Large intestine (tissue), 3 donors: ENCODE measurements at regions not wholly inside any gene's neighbourhood (a gene's known extent, or its start where the extent isn't known, plus 50 kb on each side); places are given as distances from the start of the nearest gene placed in this dataset.

Source experiments
- DNase-seq, 2 donors: peaks; one replicate each; pipeline versions ENCODE4 v3.0.0 to v3.0.0-alpha.2; 2013
- H3K27ac ChIP-seq: one replicate; pipeline ENCODE4 v1.5.1; 2013; ENCODE audit warnings: low read length
- H3K27me3 ChIP-seq: 2 replicates; pipeline ENCODE4 v1.6.1; 2013; ENCODE audit warnings: low read length; ENCODE audit not compliant: control insufficient read depth, insufficient read depth
- H3K36me3 ChIP-seq: 2 replicates; pipeline ENCODE4 v1.6.1; 2013; ENCODE audit warnings: low read length; ENCODE audit not compliant: control insufficient read depth, insufficient read depth
- H3K4me1 ChIP-seq: one replicate; pipeline ENCODE4 v1.6.1; 2013; ENCODE audit warnings: low read length; ENCODE audit not compliant: control insufficient read depth, insufficient read depth
- H3K4me3 ChIP-seq: one replicate; pipeline ENCODE4 v1.5.1; 2013; ENCODE audit warnings: low read length
- H3K9me3 ChIP-seq: one replicate; pipeline ENCODE4 v1.6.1; 2013; ENCODE audit warnings: mild to moderate bottlenecking, low read depth, low read length, moderate library complexity; ENCODE audit not compliant: control insufficient read depth
- WGBS: methylation state at CpG from one replicate; pipeline ENCODE4 v1.1.5; 2013; ENCODE audit warnings: low lambda C conversion rate; ENCODE audit not compliant: insufficient coverage; 5-methylcytosine and 5-hydroxymethylcytosine counted together

DNA sequence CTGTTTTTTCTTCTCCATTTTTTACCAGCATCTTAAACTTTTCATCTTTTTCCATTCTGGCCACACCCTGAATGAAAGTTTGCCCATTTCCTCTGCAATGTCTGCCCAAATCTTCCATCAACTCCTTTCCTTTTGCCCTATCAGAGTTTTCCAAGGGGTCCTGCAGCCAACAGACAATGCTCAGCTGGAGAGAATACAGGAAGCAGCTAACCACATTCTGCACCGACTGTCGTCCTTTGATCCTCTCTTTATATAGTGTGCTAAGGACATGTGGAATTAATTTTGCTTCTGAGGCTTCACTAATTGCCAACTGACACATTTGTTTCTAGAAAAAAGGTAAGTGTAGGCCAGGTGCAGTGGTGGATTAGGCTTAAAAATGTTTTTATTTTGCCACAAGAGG is 50.5 kb upstream of the DLX2 start:
- H3K27me3 ChIP-seq: peaks cover 12% of the 10 kb centered on the region
- no peak for DNase-seq
- H3K27ac ChIP-seq: no peak overlapping the region
- H3K9me3 ChIP-seq: no peaks in the 10 kb centered on the region
- H3K4me3 ChIP-seq: no peak overlapping the region
- no peaks in the 10 kb centered on the region for H3K36me3 ChIP-seq
- WGBS: no CpG with 5 or more reads among the region's 2 CpGs
- no peaks in the 10 kb centered on the region for H3K4me1 ChIP-seq

DNA sequence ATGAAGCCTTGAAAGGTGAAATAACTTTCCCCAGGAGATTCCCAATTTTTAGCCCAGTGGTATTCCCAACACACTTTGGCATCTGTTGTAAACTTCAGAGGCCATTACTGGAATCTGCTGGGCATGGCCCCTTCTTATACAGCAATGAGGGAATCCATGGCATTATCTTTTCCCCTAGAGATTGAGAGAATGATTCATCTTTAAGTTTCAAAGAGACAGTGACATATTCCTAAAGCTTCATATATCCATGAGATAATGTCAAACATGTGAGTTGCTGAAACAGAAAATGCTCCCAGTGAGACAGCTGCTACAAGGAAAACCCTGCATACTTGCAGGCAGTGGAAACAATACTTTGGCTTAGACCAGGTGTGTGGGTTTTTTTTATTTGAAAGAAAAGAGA is 51.1 kb upstream of the DLX2 start:
- peaks cover 18% of the 10 kb centered on the region for H3K27me3 ChIP-seq
- no peaks in the 10 kb centered on the region for H3K4me1 ChIP-seq
- H3K4me3 ChIP-seq: no peak overlapping the region
- H3K27ac ChIP-seq: no peak overlapping the region
- H3K9me3 ChIP-seq: no peaks in the 10 kb centered on the region
- no peaks in the 10 kb centered on the region for H3K36me3 ChIP-seq
- no peak for DNase-seq

DNA sequence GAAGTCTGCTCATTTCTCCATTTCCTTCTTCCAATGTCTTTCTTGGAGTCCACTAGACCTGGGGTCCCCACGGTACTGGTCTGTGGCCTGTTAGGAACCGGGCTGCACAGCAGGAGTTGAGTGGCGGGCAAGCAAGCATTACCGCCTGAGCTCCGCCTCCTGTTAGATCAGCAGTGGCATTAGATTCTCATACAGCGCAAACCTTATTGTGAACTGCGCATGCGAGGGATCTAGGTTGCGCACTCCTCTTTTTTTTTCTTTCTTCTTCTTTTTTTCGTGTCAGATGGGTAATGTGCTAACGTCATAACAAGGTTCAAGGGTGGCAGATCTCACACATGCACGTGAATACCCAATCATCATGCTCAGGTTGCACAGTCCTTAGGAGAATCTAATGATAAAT is 53.1 kb upstream of the DLX2 start:
- Histone ChIP-seq H3K4me1 (no peaks in the 10 kb centered on the region), H3K27me3 (peaks cover 19% of the 10 kb centered on the region), H3K4me3 (no peak overlapping the region), H3K36me3 (no peaks in the 10 kb centered on the region), H3K9me3 (peaks cover 1% of the 10 kb centered on the region), H3K27ac (no peak overlapping the region)
- 88% methylated on average over 6 of the region's 12 CpGs for WGBS
- no peak for DNase-seq

DNA sequence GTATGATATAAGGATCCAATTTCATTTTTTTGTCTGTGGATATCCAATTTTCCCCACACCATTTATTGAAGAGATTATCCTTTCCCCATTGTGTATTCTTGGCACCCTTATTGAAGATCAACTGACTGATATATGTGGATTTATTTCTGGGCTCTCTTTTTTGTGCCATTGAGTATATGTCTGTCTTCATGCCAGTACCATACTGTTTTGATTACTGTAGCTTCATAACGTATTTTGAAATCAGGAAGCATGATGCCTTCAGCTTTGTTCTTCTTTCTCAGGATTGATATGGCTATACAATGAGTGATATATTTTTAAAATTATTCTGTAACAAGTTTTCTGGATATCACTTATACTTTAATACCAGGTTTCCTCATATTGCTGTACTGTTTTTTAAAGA is 58.1 kb upstream of the DLX2 start:
- Histone ChIP-seq H3K4me3 (no peak overlapping the region), H3K27me3 (peaks cover 9% of the 10 kb centered on the region), H3K4me1 (no peaks in the 10 kb centered on the region), H3K27ac (no peak overlapping the region), H3K36me3 (no peaks in the 10 kb centered on the region), H3K9me3 (peaks cover 6% of the 10 kb centered on the region)
- no CpG with 5 or more reads among the region's 1 CpG for WGBS
- DNase-seq: no peak

DNA sequence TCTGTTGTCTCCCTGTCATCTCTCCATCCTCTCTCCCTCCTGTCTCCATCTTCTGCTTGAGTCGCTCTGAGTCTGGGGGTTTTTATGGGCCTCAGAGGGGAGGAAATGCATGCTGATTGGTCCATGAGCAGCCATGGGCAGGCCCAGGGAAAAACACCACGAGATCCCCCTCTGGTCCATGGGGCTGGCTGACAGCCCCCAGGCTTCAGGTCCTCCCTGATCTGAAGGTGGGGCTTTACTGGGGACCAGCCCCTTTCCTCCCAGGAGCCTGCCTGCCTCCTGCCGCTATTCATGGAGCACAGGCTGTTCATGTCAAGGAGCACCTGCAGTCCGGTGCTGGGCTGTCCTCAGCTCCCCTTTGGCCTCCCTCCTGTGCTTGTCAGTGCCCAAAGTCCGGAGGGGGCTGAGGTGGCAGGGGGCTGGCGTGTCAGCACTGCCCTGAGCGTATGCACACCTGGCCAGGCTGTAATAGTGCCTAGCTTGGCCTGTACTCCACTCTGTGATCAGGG is 59.6 kb upstream of the DLX2 start:
- DNase-seq: no peak
- Histone ChIP-seq H3K27ac (no peak overlapping the region), H3K36me3 (no peaks in the 10 kb centered on the region), H3K27me3 (peaks cover 7% of the 10 kb centered on the region), H3K4me3 (no peak overlapping the region), H3K4me1 (no peaks in the 10 kb centered on the region), H3K9me3 (peaks cover 6% of the 10 kb centered on the region)
- WGBS: no CpG with 5 or more reads among the region's 7 CpGs

DNA sequence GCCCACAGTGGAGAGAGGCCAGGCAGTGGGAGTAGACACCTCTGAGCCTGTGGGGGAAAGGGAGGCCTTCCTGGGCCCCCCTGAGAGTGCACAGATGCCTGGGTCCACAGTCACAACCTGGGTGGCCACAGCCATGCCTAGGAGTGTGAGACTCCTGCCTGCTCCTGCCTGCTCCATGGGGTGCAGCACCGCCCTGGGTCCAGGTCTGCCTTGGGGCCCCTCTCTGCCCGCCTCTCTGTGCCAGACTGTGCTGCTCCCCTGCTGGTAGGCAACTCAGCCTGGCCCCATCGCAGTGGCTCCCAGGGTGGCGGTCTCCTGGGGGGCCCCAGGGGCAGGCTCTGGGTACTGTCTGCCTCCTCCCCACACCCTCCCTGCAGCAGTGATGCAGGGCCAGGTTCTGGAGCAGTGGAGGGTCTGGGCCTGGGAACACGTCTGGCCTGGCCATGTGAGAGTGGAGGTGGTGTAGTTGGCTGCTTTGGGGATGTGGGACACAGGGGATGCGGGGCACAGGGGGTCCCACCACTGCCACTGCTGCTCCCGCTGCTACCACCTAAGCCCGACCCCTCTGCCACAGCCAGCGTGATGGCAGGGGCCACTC is 60.1 kb upstream of the DLX2 start:
- Histone ChIP-seq H3K4me3 (no peak overlapping the region), H3K9me3 (peaks cover 6% of the 10 kb centered on the region), H3K36me3 (no peaks in the 10 kb centered on the region), H3K27me3 (peaks cover 7% of the 10 kb centered on the region), H3K4me1 (no peaks in the 10 kb centered on the region), H3K27ac (no peak overlapping the region)
- no peak for DNase-seq
- WGBS: no CpG with 5 or more reads among the region's 9 CpGs

DNA sequence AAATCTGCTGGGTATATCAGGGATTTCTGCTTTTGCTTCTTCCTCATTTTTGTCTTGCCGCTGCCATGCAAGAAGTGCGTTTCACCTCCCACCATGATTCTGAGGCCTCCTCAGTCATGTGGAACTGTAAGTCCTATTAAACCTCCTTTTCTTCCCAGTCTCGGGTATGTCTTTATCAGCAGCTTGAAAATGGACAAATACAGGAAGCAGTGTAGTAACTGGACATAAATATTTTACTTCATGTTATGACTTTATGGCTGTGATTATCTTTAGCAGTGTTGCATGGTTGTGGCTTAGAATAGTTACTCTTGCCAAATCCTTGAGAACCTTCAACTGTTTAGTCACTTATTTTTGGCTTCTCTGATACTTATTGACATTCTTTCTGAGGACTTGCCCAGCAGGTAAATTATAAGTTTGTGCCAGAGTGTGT is 66.2 kb upstream of the DLX2 start:
- H3K27ac ChIP-seq: peak overlapping the region; percentile 26
- H3K4me1 ChIP-seq: peaks cover 6% of the 10 kb centered on the region
- no peak overlapping the region for H3K4me3 ChIP-seq

DNA sequence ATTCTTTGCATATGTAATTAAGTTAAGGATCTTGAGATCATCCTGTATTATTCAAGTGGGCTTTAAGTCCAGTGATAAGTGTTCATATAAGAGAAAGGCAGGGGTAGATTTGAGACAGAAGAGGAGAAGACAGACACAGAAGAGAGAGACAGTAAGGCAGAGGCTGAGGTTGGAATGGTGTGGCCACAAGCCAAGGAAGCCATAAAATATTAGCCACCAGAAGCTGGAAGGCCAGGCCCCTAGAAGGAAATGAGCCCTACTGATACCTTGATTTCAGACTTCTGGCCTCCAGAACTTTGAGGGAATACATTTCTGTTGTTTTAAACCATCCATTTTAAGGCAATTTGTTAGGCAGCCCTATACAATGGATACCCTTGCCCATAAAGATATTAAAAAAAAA is 66.9 kb upstream of the DLX2 start:
- no peak for DNase-seq
- Histone ChIP-seq H3K36me3 (no peaks in the 10 kb centered on the region), H3K27me3 (no peaks in the 10 kb centered on the region), H3K27ac (no peak overlapping the region), H3K9me3 (peaks cover 3% of the 10 kb centered on the region), H3K4me3 (no peak overlapping the region), H3K4me1 (peaks cover 6% of the 10 kb centered on the region)

More for the DNA sequence above, 66.2 kb upstream of the DLX2 start:
- Histone ChIP-seq H3K27me3 (no peaks in the 10 kb centered on the region), H3K36me3 (no peaks in the 10 kb centered on the region), H3K9me3 (peaks cover 3% of the 10 kb centered on the region)
- peak; percentile 18 to 58 for DNase-seq
- WGBS: 46% methylated on average over 3 of the region's 3 CpGs

DNA sequence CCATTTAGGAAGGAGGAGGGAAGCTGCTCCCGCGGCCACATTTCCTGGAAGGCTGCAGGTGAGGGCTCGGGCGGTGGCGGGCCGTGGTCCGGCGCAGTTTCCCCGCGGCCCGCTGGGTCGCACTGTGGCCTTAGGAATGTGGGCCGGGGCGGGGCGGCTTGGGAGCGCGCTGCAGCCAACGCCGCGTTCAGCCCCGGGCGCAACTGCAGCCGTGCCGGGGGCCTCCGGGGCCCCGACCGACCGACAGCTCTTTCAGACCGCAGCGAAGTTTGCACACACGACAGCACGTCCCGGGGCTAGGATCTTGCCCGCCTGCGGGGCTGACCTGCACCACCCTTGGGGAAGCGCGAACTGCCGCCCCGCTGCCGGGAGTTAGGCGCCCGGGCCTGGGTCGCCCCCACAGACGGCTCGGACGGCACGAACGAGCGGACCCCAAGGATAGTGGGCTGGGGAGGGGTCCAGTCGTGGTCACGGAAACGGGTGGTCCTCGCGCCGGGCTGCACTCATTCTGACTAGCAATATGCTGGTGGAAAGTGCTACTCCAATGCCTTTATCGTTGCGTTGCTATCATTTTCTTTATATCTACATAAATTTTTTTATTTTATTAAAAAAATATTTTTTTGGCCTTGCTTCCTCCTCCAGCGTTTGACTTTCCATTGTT is 69.9 kb upstream of the DLX2 start:
- Histone ChIP-seq H3K9me3 (no peaks in the 10 kb centered on the region), H3K27me3 (no peaks in the 10 kb centered on the region), H3K36me3 (no peaks in the 10 kb centered on the region), H3K4me1 (peaks cover 6% of the 10 kb centered on the region), H3K27ac (no peak overlapping the region), H3K4me3 (peak overlapping the region; percentile 68)
- 12% methylated on average over 3 of the region's 58 CpGs for WGBS
- DNase-seq: peak; percentile 71 to 83

DNA sequence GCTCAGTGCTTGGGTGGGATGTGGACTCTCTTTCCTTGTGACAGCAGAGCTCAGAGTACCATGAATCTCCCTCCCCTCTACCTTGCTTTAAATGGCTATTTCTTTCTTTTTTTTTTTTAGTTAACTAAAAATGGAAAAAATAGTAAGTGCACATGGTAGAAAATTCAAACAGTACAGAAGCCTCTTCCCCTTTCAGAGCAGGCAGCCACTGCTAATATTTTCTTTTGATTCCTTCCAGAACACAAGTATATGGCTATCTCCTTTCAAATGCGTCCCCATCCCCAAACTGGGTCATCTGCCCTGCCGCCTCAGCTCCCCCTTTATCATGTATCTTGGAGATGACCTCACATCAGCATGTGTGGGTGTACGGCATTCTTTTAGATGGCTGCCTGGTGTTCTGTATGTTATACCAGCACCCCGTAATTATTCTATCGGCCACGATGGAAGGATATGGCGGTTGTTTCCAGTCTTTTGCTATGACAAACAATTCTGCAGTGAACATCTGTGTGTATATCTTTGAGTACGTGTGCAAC is 70.5 kb upstream of the DLX2 start:
- 100% methylated on average over 1 of the region's 8 CpGs for WGBS
- no peak for DNase-seq
- Histone ChIP-seq H3K4me1 (peaks cover 6% of the 10 kb centered on the region), H3K27me3 (no peaks in the 10 kb centered on the region), H3K9me3 (no peaks in the 10 kb centered on the region), H3K4me3 (peak overlapping the region; percentile 68), H3K27ac (no peak overlapping the region), H3K36me3 (no peaks in the 10 kb centered on the region)

DNA sequence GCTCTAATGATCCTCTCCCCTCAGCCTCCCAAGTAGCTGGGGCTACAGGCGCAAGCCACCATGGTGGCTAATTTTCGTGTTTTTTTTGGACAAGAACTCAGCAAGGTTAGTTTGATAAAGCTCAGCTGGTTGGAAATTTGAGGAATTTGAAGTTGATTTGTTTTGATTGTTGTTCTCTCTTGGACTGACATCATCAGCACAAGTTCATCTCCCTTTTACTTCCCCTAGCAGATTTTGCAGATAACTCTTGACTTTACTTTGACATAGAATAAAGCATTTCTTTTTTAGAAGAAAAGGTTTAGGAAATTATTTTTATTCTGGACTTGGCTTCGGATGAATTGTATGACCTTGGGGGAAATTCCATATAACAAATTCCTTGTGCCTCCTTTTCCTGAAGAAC is 74.9 kb upstream of the DLX2 start:
- H3K36me3 ChIP-seq: no peaks in the 10 kb centered on the region
- 100% methylated on average over 1 of the region's 3 CpGs for WGBS
- no peaks in the 10 kb centered on the region for H3K27me3 ChIP-seq
- H3K4me1 ChIP-seq: no peaks in the 10 kb centered on the region
- DNase-seq: no peak
- no peak overlapping the region for H3K4me3 ChIP-seq
- H3K27ac ChIP-seq: no peak overlapping the region
- H3K9me3 ChIP-seq: no peaks in the 10 kb centered on the region
